ENCODE measurements at regions not wholly inside any gene's neighbourhood (a gene's known extent, or its start where the extent isn't known, plus 50 kb on each side); places are given as distances from the start of the nearest gene placed in this dataset.

GRCh38 chr4:135277068-135277979 lies 1075.7 kb upstream of the PABPC4L start:
- intact Hi-C loops (cut with micrococcal nuclease): no loop called here
- ChIA-PET POLR2A (no interaction called here), CTCF (no interaction called here)
- Mint-ChIP-seq H3K27me3 (no peaks in the 10 kb centered on the region), H3K27ac (no peak overlapping the region), H3K4me1 (ENCODE audit: low read depth) (no peaks in the 10 kb centered on the region), H3K9me3 (peaks cover 11% of the 10 kb centered on the region), H3K4me3 (no peak overlapping the region), H3K36me3 (no peaks in the 10 kb centered on the region)
- DNase-seq: no peak

- Mint-ChIP-seq H3K27me3 (no peaks in the 10 kb centered on the region), H3K27ac (no peak overlapping the region), H3K4me1 (ENCODE audit: low read depth) (no peaks in the 10 kb centered on the region), H3K9me3 (peaks cover 13% of the 10 kb centered on the region), H3K4me3 (no peak overlapping the region), H3K36me3 (no peaks in the 10 kb centered on the region)
- ChIA-PET CTCF (no interaction called here), POLR2A (no interaction called here)
- DNase-seq: no peak
- intact Hi-C loops (cut with micrococcal nuclease): no loop called here
Measured at GRCh38 chr4:135274416-135274815, 1072.8 kb upstream of the PABPC4L start.

- no peaks in the 10 kb centered on the region for H3K36me3 Mint-ChIP-seq
- POLR2A ChIA-PET: no interaction called here
- H3K4me1 Mint-ChIP-seq (ENCODE audit: low read depth): no peaks in the 10 kb centered on the region
- intact Hi-C loops (cut with micrococcal nuclease): no loop called here
- CTCF ChIA-PET: no interaction called here
- H3K4me3 Mint-ChIP-seq: no peak overlapping the region
- H3K27me3 Mint-ChIP-seq: no peaks in the 10 kb centered on the region
- no peak overlapping the region for H3K27ac Mint-ChIP-seq
- no peak for DNase-seq
- H3K9me3 Mint-ChIP-seq: peaks cover 5% of the 10 kb centered on the region
Measured at GRCh38 chr4:135269125-135269890, 1067.7 kb upstream of the PABPC4L start.

GRCh38 chr4:135268369-135268768 lies 1066.8 kb upstream of the PABPC4L start:
- DNase-seq: no peak
- Mint-ChIP-seq H3K4me3 (no peak overlapping the region), H3K4me1 (ENCODE audit: low read depth) (no peaks in the 10 kb centered on the region), H3K36me3 (no peaks in the 10 kb centered on the region), H3K27me3 (no peaks in the 10 kb centered on the region), H3K9me3 (peaks cover 4% of the 10 kb centered on the region), H3K27ac (no peak overlapping the region)
- ChIA-PET CTCF (no interaction called here), POLR2A (no interaction called here)
- intact Hi-C loops (cut with micrococcal nuclease): no loop called here

- DNase-seq: no peak
- Mint-ChIP-seq H3K36me3 (no peaks in the 10 kb centered on the region), H3K9me3 (peaks cover 8% of the 10 kb centered on the region), H3K4me1 (ENCODE audit: low read depth) (no peaks in the 10 kb centered on the region), H3K27me3 (no peaks in the 10 kb centered on the region), H3K4me3 (no peak overlapping the region), H3K27ac (no peak overlapping the region)
- CTCF ChIA-PET: no interaction called here
- POLR2A ChIA-PET: no interaction called here
- intact Hi-C loops (cut with micrococcal nuclease): no loop called here
Measured at GRCh38 chr4:135267148-135267865, 1065.7 kb upstream of the PABPC4L start.

- peaks cover 3% of the 10 kb centered on the region for H3K9me3 Mint-ChIP-seq
- POLR2A ChIA-PET: no interaction called here
- no peaks in the 10 kb centered on the region for H3K4me1 Mint-ChIP-seq (ENCODE audit: low read depth)
- no peak overlapping the region for H3K27ac Mint-ChIP-seq
- H3K27me3 Mint-ChIP-seq: no peaks in the 10 kb centered on the region
- intact Hi-C loops (cut with micrococcal nuclease): no loop called here
- DNase-seq: no peak
- no peaks in the 10 kb centered on the region for H3K36me3 Mint-ChIP-seq
- CTCF ChIA-PET: no interaction called here
- H3K4me3 Mint-ChIP-seq: no peak overlapping the region
Measured at GRCh38 chr4:135256111-135256510, 1054.5 kb upstream of the PABPC4L start.

- no peaks in the 10 kb centered on the region for H3K36me3 Mint-ChIP-seq
- H3K4me1 Mint-ChIP-seq (ENCODE audit: low read depth): no peaks in the 10 kb centered on the region
- peaks cover 3% of the 10 kb centered on the region for H3K9me3 Mint-ChIP-seq
- POLR2A ChIA-PET: no interaction called here
- H3K27me3 Mint-ChIP-seq: no peaks in the 10 kb centered on the region
- no peak overlapping the region for H3K4me3 Mint-ChIP-seq
- intact Hi-C loops (cut with micrococcal nuclease): no loop called here
- no peak overlapping the region for H3K27ac Mint-ChIP-seq
- CTCF ChIA-PET: no interaction called here
- DNase-seq: no peak
Measured at GRCh38 chr4:135250040-135250439, 1048.5 kb upstream of the PABPC4L start.

- POLR2A ChIA-PET: no interaction called here
- CTCF ChIA-PET: no interaction called here
Measured at GRCh38 chr4:135249024-135249423, 1047.4 kb upstream of the PABPC4L start.

GRCh38 chr4:135244696-135245095 lies 1043.1 kb upstream of the PABPC4L start:
- H3K27me3 Mint-ChIP-seq: no peaks in the 10 kb centered on the region
- H3K27ac Mint-ChIP-seq: no peak overlapping the region
- H3K9me3 Mint-ChIP-seq: peaks cover 5% of the 10 kb centered on the region
- H3K36me3 Mint-ChIP-seq: no peaks in the 10 kb centered on the region
- CTCF ChIA-PET: no interaction called here
- intact Hi-C loops (cut with micrococcal nuclease): no loop called here
- POLR2A ChIA-PET: no interaction called here
- no peaks in the 10 kb centered on the region for H3K4me1 Mint-ChIP-seq (ENCODE audit: low read depth)
- H3K4me3 Mint-ChIP-seq: no peak overlapping the region
- no peak for DNase-seq

More at GRCh38 chr4:135249024-135249423, 1047.4 kb upstream of the PABPC4L start:
- DNase-seq: no peak
- Mint-ChIP-seq H3K9me3 (peaks cover 5% of the 10 kb centered on the region), H3K27ac (no peak overlapping the region), H3K36me3 (no peaks in the 10 kb centered on the region), H3K4me1 (ENCODE audit: low read depth) (no peaks in the 10 kb centered on the region), H3K4me3 (no peak overlapping the region), H3K27me3 (no peaks in the 10 kb centered on the region)
- intact Hi-C loops (cut with micrococcal nuclease): no loop called here

- H3K4me1 Mint-ChIP-seq (ENCODE audit: low read depth): no peaks in the 10 kb centered on the region
- no peak overlapping the region for H3K4me3 Mint-ChIP-seq
- H3K27ac Mint-ChIP-seq: no peak overlapping the region
- DNase-seq: no peak
- peaks cover 8% of the 10 kb centered on the region for H3K9me3 Mint-ChIP-seq
- H3K27me3 Mint-ChIP-seq: no peaks in the 10 kb centered on the region
- no peaks in the 10 kb centered on the region for H3K36me3 Mint-ChIP-seq
- intact Hi-C loops (cut with micrococcal nuclease): no loop called here
- POLR2A ChIA-PET: no interaction called here
- CTCF ChIA-PET: no interaction called here
Measured at GRCh38 chr4:135244056-135244455, 1042.5 kb upstream of the PABPC4L start.

GRCh38 chr4:135240796-135241195 lies 1039.2 kb upstream of the PABPC4L start:
- Mint-ChIP-seq H3K9me3 (peaks cover 8% of the 10 kb centered on the region), H3K27ac (no peak overlapping the region), H3K4me1 (ENCODE audit: low read depth) (no peaks in the 10 kb centered on the region), H3K4me3 (no peak overlapping the region), H3K27me3 (no peaks in the 10 kb centered on the region), H3K36me3 (no peaks in the 10 kb centered on the region)
- POLR2A ChIA-PET: no interaction called here
- intact Hi-C loops (cut with micrococcal nuclease): no loop called here
- DNase-seq: no peak
- CTCF ChIA-PET: no interaction called here

GRCh38 chr4:135239964-135240363 lies 1038.4 kb upstream of the PABPC4L start:
- H3K36me3 Mint-ChIP-seq: no peaks in the 10 kb centered on the region
- ChIA-PET POLR2A (no interaction called here), CTCF (no interaction called here)
- H3K27ac Mint-ChIP-seq: no peak overlapping the region
- peaks cover 8% of the 10 kb centered on the region for H3K9me3 Mint-ChIP-seq
- H3K4me1 Mint-ChIP-seq (ENCODE audit: low read depth): no peaks in the 10 kb centered on the region
- no peak for DNase-seq
- no peak overlapping the region for H3K4me3 Mint-ChIP-seq
- intact Hi-C loops (cut with micrococcal nuclease): no loop called here
- H3K27me3 Mint-ChIP-seq: no peaks in the 10 kb centered on the region
